Transverse colon (tissue), 4 donors: ENCODE measurements at regions not wholly inside any gene's neighbourhood (a gene's known extent, or its start where the extent isn't known, plus 50 kb on each side); places are given as distances from the start of the nearest gene placed in this dataset.
"Not testable (repeated sequence)": the region's sequence is repeated elsewhere in the genome, so short reads cannot be mapped to it uniquely, and the experiment has no call there.

Experiments
- DNase-seq: peaks from one replicate; pipeline ENCODE4 v3.0.0-alpha.2; 2019
- H3K27ac ChIP-seq, 4 donors: fragments of 200-600 bp; sonication (generic); 2 replicates each; pipeline ENCODE4 v1.5.1; 2016 to 2018; ENCODE audit warnings: inconsistent platforms in 4 of 4
- H3K27me3 ChIP-seq: fragments of 200-600 bp; sonication (generic); 2 replicates; pipeline ENCODE4 v1.5.1; 2017; ENCODE audit warnings: inconsistent platforms
- H3K36me3 ChIP-seq, 4 donors: fragments of 200-600 bp; sonication (generic); 2 replicates each; pipeline ENCODE4 v1.5.1; 2017 to 2019; ENCODE audit warnings: inconsistent platforms in 4 of 4
- H3K4me1 ChIP-seq, 4 donors: fragments of 200-600 bp; sonication (generic); 2 replicates each; pipeline ENCODE4 v1.5.1; 2017 to 2020; ENCODE audit warnings: inconsistent platforms in 4 of 4
- H3K4me3 ChIP-seq, 4 donors: fragments of 200-600 bp; sonication (generic); 1 replicate in 1 of 4; 2 replicates in 3 of 4; pipeline versions ENCODE4 v1.5.1 to v1.6.1; 2017 to 2019; ENCODE audit warnings: inconsistent platforms in 4 of 4
- H3K9me3 ChIP-seq, 2 donors: fragments of 200-600 bp; sonication (generic); 2 replicates each; pipeline ENCODE4 v1.5.1; 2017 to 2019; ENCODE audit warnings: inconsistent platforms in 2 of 2
- CTCF ChIP-seq, 5 experiments: fragments of 200-600 bp in 3 of 5; fragments of 450-650 bp in 2 of 5; sonication (generic) in 3 of 5; IDR thresholded peaks; 1 replicate in 2 of 5; 2 replicates in 3 of 5; pipeline ENCODE4 v1.5.1; 2016 to 2017; ENCODE audit warnings: antibody characterized with exemption in 5 of 5, inconsistent platforms in 3 of 5, mild to moderate bottlenecking in 2 of 5, moderate library complexity in 1 of 5
- EP300 ChIP-seq: sonication (generic); formaldehyde crosslinking; IDR thresholded peaks from one replicate; pipeline ENCODE4 v1.6.1; 2017; ENCODE audit warnings: antibody characterized with exemption, low read depth
- POLR2A ChIP-seq: fragments of 450-650 bp; IDR thresholded peaks from one replicate; pipeline ENCODE4 v1.6.1; 2016; ENCODE audit warnings: antibody characterized with exemption, mild to moderate bottlenecking, moderate library complexity
- POLR2AphosphoS5 ChIP-seq, 3 donors: sonication (generic); formaldehyde crosslinking; IDR thresholded peaks; one replicate each; pipeline ENCODE4 v1.6.1; 2016; ENCODE audit warnings: antibody characterized with exemption in 3 of 3
- WGBS, 2 donors: methylation state at CpG; one replicate each; pipeline ENCODE4 v1.1.5; 2018; ENCODE audit warnings: low coverage in 1 of 2; 5-methylcytosine and 5-hydroxymethylcytosine counted together
- in situ Hi-C, 4 donors: fragments of 200-750 bp; cut with MboI; loops; one replicate each; pipeline versions ENCODE4 v1.15.0 to v1.15.1; 2017; ENCODE audit warnings: low sequenced_read_pairs in 3 of 4, low pct_ligation_motif_present in 1 of 4, low pct_unique_long_range_greater_than_20kb in 1 of 4
- intact Hi-C: fragments of 100-400 bp; cut with DNase I; formaldehyde crosslinking; loops from one replicate; pipeline ENCODE4 v1.15.1; 2023; ENCODE audit warnings: low total_unique reads

GRCh38 chr12:69047990-69048389 lies 115.0 kb upstream of the CPM start:
- Histone ChIP-seq H3K36me3 (no peaks in the 10 kb centered on the region), H3K4me3 (no peak overlapping the region), H3K9me3 (no peaks in the 10 kb centered on the region), H3K4me1 (no peaks in the 10 kb centered on the region), H3K27ac (no peak overlapping the region), H3K27me3 (no peaks in the 10 kb centered on the region)
- TF ChIP-seq CTCF (IDR thresholded peaks at IDR 0.05) (no peak), EP300 (no peak), POLR2AphosphoS5 (IDR thresholded peaks at IDR 0.05) (no peak), POLR2A (no peak)
- intact Hi-C loops (no loop called here), in situ Hi-C loops (no loop called here)
- no peak for DNase-seq
- 93 to 100% methylated on average over 1 to 4 of the region's 4 CpGs for WGBS, 2 donors

- H3K27ac ChIP-seq, DNase-seq, H3K27me3 ChIP-seq, H3K9me3 ChIP-seq, H3K36me3 ChIP-seq, H3K4me3 ChIP-seq, intact Hi-C loops, H3K4me1 ChIP-seq: not testable (repeated sequence)
- 97 to 100% methylated on average over 2 of the region's 2 CpGs for WGBS, 2 donors
- in situ Hi-C loops: loop anchor here in 1 of 4 donors (25.0 kb wide), 1 partner anchor 188 kb away; no protein-coding TSS in a partner anchor
Observed at GRCh38 chr12:69049855-69050254, 116.9 kb upstream of the CPM start.

DNA sequence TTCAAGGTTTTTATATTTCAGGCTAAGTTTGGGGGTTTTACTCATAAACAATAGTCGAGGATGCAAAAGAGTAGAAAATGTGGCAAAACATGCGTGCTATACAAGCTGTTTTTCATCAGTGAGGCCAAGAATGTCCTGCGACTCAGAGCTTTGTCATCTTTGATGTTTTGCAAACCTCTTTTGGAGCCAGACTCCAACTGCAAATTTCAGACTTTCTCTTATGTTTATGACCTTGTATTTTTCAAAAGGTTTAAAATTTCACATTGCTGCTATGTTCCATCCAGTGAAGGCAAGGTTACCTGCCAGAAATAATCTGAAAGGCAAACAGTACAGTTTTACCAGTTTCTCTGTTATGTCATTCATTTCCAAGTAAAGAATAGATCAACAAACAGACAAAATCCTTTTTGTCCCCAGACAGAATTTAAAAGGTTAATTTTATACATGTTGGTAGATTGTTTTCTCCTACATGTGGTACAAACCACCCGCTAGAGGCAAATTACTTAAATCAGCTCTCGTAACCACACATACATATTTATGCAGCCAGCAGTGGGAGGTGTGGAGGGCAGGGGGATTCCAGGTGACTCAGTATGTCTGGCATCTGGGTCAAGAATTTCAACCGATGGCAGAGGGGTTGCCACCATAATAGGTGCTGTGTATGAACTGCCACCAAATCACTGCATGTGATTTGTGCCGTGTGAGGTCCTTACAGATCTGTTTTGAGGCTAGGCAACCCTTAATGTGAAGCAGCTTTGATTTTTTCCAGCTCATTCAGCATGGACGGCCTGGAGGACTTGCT lies 119.8 kb upstream of the CPM start:
- WGBS, 2 donors: 38 to 61% methylated on average over 5 to 8 of the region's 8 CpGs
- Histone ChIP-seq H3K4me1 (no peaks in the 10 kb centered on the region), H3K27ac (no peak overlapping the region), H3K36me3 (no peaks in the 10 kb centered on the region), H3K4me3 (no peak overlapping the region), H3K9me3 (no peaks in the 10 kb centered on the region), H3K27me3 (no peaks in the 10 kb centered on the region)
- TF ChIP-seq POLR2A: no peak
- no peak for TF ChIP-seq CTCF (IDR thresholded peaks at IDR 0.05)
- TF ChIP-seq POLR2AphosphoS5 (IDR thresholded peaks at IDR 0.05): no peak
- no peak for TF ChIP-seq EP300
- in situ Hi-C loops: loop anchor here in 1 of 4 donors (25.0 kb wide), 1 partner anchor 191 kb away; no protein-coding TSS in a partner anchor
- no peak for DNase-seq
- intact Hi-C loops: no loop called here

- H3K27ac ChIP-seq: no peak overlapping the region
- TF ChIP-seq CTCF (IDR thresholded peaks at IDR 0.05): no peak
- no peak for TF ChIP-seq POLR2A
- TF ChIP-seq EP300: no peak
- TF ChIP-seq POLR2AphosphoS5 (IDR thresholded peaks at IDR 0.05): no peak
- no peak overlapping the region for H3K4me3 ChIP-seq
- no peaks in the 10 kb centered on the region for H3K27me3 ChIP-seq
- no peaks in the 10 kb centered on the region for H3K9me3 ChIP-seq
- DNase-seq: no peak
- in situ Hi-C loops: loop anchor here in 1 of 4 donors (25.0 kb wide), 1 partner anchor 192 kb away; no protein-coding TSS in a partner anchor
- intact Hi-C loops: no loop called here
- H3K36me3 ChIP-seq: no peaks in the 10 kb centered on the region
- 83 to 89% methylated on average over 3 to 7 of the region's 7 CpGs for WGBS, 2 donors
- H3K4me1 ChIP-seq: no peaks in the 10 kb centered on the region
Observed at GRCh38 chr12:69054343-69055056, 121.5 kb upstream of the CPM start.
